RWPE2 (cell line): ENCODE measurements at regions not wholly inside any gene's neighbourhood (a gene's known extent, or its start where the extent isn't known, plus 50 kb on each side); places are given as distances from the start of the nearest gene placed in this dataset.

ENCODE experiments used
- ATAC-seq: fragments of 200-7000 bp; cut with Tn5 transposase; 3 replicates; pipeline ENCODE4 v1.9.1; 2021; ENCODE audit warnings: low read depth
- DNase-seq: peaks from one replicate; pipeline ENCODE4 v3.0.0-alpha.2; 2020; ENCODE audit warnings: low spot score
- H3K27ac ChIP-seq: fragments of 450-650 bp; 2 replicates; pipeline ENCODE4 v1.5.1; 2017; ENCODE audit warnings: mild to moderate bottlenecking; ENCODE audit not compliant: poor library complexity, severe bottlenecking
- H3K27me3 ChIP-seq: fragments of 250-450 bp; sonication (Bioruptor Pico); 2 replicates; pipeline ENCODE4 v1.5.1; 2021; ENCODE audit warnings: mild to moderate bottlenecking, moderate library complexity; ENCODE audit not compliant: insufficient read depth, poor library complexity, severe bottlenecking
- H3K36me3 ChIP-seq: fragments of 250-450 bp; sonication (Bioruptor Pico); 2 replicates; pipeline ENCODE4 v1.5.1; 2020; ENCODE audit warnings: low read depth, mild to moderate bottlenecking, moderate library complexity
- H3K4me1 ChIP-seq: fragments of 250-450 bp; sonication (Bioruptor Pico); 2 replicates; pipeline ENCODE4 v1.5.1; 2021; ENCODE audit warnings: mild to moderate bottlenecking, moderate library complexity; ENCODE audit not compliant: insufficient read depth, poor library complexity, severe bottlenecking
- H3K4me3 ChIP-seq: fragments of 250-450 bp; sonication (Bioruptor Pico); 2 replicates; pipeline ENCODE4 v1.5.1; 2021; ENCODE audit warnings: mild to moderate bottlenecking, moderate library complexity; ENCODE audit not compliant: severe bottlenecking
- H3K9me3 ChIP-seq: fragments of 250-450 bp; sonication (Bioruptor Pico); 2 replicates; pipeline ENCODE4 v1.5.1; 2021; ENCODE audit warnings: mild to moderate bottlenecking, moderate library complexity; ENCODE audit not compliant: severe bottlenecking
- TF ChIP-seq, protein P1 (sequence below): fragments of 450-650 bp; IDR thresholded peaks from one replicate; pipeline ENCODE4 v1.5.1; 2017; ENCODE audit warnings: mild to moderate bottlenecking, moderate library complexity; ENCODE audit not compliant: poor library complexity, severe bottlenecking

DNA sequence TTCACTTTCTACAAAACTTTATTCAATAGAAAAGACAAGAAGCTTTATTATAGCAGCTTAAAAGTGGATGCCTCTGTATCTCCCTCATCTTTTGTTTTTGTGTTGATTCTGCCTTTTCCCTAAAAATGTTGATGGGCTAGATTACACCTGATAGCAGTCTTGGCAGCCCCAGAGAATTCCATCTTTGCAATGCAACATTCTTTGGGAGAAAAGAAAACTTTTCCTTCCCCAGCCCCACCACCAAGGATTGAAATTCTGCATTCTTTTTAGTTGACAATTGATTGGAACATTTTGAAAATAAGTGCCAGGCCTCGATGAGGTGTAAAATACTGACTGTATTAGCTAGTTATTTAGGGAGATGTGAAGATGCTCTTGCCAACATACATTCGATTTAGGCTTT, 306.8 kb upstream of the G2E3 start:
- no peaks in the 10 kb centered on the region for H3K9me3 ChIP-seq

DNA sequence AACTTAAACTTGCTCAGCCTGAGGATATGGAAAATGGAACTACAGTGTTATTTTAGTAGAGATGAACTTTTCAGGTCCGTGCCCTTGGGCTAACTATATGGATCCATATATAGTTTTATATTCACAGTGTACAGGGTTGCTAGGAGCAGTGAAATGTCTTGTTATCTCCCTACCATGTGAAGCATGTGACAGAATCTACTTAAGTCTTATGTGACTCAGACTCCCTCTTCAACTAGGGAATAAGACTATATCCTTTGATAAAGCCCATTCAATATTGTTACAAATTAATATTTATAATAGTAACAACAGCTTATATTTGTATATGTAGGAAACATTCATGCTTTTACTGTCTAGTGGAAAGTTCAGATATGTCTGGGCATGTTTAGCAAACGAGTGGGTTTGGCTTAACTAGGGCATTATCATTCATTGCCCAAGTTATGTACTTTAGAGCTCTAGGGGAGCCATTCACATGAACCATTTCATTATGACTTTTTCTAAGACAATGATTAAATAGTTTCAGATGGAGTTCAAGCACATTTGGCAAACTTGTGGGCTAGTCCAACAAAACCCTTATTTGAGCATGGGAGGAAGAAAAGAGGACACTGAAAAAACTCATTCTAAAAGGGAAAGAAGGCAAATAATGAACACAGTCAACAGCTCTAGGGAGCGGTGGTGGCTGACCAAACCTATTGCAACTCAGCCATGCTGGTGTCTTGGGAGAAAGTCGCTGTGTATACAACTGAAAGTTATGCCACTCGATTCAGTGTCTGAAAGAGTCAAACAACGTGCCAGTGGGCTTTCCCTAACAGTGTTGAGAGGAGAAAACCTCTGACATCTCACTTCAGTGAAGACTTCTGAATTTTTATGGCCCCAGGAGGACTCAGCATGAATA, 305.9 kb upstream of the G2E3 start:
- TF ChIP-seq, protein P1, sequence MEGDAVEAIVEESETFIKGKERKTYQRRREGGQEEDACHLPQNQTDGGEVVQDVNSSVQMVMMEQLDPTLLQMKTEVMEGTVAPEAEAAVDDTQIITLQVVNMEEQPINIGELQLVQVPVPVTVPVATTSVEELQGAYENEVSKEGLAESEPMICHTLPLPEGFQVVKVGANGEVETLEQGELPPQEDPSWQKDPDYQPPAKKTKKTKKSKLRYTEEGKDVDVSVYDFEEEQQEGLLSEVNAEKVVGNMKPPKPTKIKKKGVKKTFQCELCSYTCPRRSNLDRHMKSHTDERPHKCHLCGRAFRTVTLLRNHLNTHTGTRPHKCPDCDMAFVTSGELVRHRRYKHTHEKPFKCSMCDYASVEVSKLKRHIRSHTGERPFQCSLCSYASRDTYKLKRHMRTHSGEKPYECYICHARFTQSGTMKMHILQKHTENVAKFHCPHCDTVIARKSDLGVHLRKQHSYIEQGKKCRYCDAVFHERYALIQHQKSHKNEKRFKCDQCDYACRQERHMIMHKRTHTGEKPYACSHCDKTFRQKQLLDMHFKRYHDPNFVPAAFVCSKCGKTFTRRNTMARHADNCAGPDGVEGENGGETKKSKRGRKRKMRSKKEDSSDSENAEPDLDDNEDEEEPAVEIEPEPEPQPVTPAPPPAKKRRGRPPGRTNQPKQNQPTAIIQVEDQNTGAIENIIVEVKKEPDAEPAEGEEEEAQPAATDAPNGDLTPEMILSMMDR = no peak
- H3K36me3 ChIP-seq = no peaks in the 10 kb centered on the region
- ATAC-seq (peak; percentile 85), DNase-seq (no peak)
- H3K9me3 ChIP-seq = no peaks in the 10 kb centered on the region
- no peak overlapping the region for H3K27ac ChIP-seq
- H3K27me3 ChIP-seq = no peaks in the 10 kb centered on the region
- H3K4me3 ChIP-seq = no peak overlapping the region
- peaks cover 11% of the 10 kb centered on the region for H3K4me1 ChIP-seq

More for the DNA sequence above, 306.8 kb upstream of the G2E3 start:
- Histone ChIP-seq H3K27me3 (no peaks in the 10 kb centered on the region), H3K4me3 (no peak overlapping the region), H3K36me3 (no peaks in the 10 kb centered on the region), H3K27ac (no peak overlapping the region), H3K4me1 (peaks cover 11% of the 10 kb centered on the region)
- TF ChIP-seq, protein P1 = no peak
- no peak for ATAC-seq
- DNase-seq = no peak

DNA sequence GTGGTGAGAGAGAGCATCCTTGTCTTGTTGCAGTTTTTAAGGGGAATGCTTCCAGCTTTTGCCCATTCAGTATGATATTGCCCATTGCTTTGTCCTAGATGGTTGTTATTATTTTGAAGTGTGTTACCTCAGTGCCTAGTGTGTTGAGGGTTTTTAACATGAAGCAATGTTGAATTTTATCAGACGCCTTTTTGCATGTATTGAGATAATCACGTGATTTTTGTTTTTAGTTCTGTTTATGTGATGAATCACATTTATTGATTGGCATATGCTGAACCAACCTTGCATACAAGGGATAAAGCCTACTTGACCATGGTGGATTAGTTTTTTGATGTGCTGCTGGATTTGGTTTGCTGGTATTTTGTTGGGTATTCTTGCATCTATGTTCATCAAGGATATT, 302.3 kb upstream of the G2E3 start:
- TF ChIP-seq, protein P1 = no peak
- ATAC-seq = no peak
- Histone ChIP-seq H3K27ac (no peak overlapping the region), H3K9me3 (no peaks in the 10 kb centered on the region), H3K27me3 (no peaks in the 10 kb centered on the region), H3K4me1 (peaks cover 11% of the 10 kb centered on the region), H3K36me3 (no peaks in the 10 kb centered on the region), H3K4me3 (no peak overlapping the region)
- no peak for DNase-seq

DNA sequence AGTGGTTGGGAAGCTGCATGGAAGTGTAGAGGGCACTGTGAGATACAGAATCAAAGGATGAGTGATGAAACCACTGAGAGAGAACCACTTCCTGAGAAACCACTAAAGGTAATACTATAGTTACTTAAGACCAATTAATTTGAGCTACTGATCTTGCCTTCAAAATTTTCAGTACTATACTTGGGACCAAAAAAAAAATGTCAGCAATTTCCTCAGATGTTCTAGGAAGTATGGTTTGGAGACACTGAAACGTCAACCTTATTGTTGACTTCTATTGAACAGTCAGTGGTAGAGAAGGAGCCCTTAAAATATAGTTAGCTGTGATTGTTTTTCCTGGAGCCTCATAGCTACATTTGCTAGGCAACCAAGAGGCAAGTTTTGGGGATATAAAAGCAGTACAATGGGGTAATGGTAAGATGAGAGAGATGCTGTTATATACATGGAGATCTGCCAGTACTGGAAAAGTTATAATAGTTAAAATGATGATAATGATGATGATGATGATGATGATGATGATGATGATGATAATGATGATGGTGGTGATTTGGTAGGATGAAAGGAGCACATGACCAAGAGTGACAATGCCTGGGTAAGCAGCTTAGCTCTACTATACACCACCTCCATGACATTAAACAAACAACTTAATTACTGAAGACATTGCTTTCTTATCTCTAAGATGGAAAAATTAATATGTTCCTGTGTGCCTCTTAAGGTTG, 300.9 kb upstream of the G2E3 start:
- ATAC-seq (no peak), DNase-seq (no peak)
- no peak overlapping the region for H3K27ac ChIP-seq
- TF ChIP-seq, protein P1 = no peak
- H3K4me3 ChIP-seq = no peak overlapping the region
- no peaks in the 10 kb centered on the region for H3K36me3 ChIP-seq
- no peaks in the 10 kb centered on the region for H3K27me3 ChIP-seq
- no peaks in the 10 kb centered on the region for H3K9me3 ChIP-seq
- peaks cover 2% of the 10 kb centered on the region for H3K4me1 ChIP-seq
